ENCODE measurements at regions not wholly inside any gene's neighbourhood (a gene's known extent, or its start where the extent isn't known, plus 50 kb on each side); places are given as distances from the start of the nearest gene placed in this dataset.

- no peak for DNase-seq
These were observed 176.3 kb upstream of the LPP start for GRCh38 chr3:187977659-187978058.

- DNase-seq: peak; percentile 19
These were observed 175.4 kb upstream of the LPP start for GRCh38 chr3:187978433-187979011.

- DNase-seq: peak; percentile 31
These were observed 174.4 kb upstream of the LPP start for GRCh38 chr3:187979564-187979963.

GRCh38 chr3:187980861-187981260 is 173.1 kb upstream of the LPP start:
- no peak for DNase-seq

GRCh38 chr3:187982142-187982541 is 171.8 kb upstream of the LPP start:
- no peak for DNase-seq

- DNase-seq: no peak
These were observed 170.4 kb upstream of the LPP start for GRCh38 chr3:187983484-187984124.

GRCh38 chr3:187985647-187986046 is 168.3 kb upstream of the LPP start:
- DNase-seq: peak; percentile 27

- DNase-seq: peak; percentile 76
These were observed 167.4 kb upstream of the LPP start for GRCh38 chr3:187986514-187986934.

- no peak for DNase-seq
These were observed 166.8 kb upstream of the LPP start for GRCh38 chr3:187987187-187987586.

GRCh38 chr3:187987924-187988323 is 166.0 kb upstream of the LPP start:
- no peak for DNase-seq

GRCh38 chr3:187989575-187990153 is 164.3 kb upstream of the LPP start:
- no peak for DNase-seq

GRCh38 chr3:187992609-187993008 is 161.3 kb upstream of the LPP start:
- DNase-seq: no peak

GRCh38 chr3:187994221-187995042 is 159.5 kb upstream of the LPP start:
- DNase-seq: no peak

GRCh38 chr3:187995043-187995400 is 158.9 kb upstream of the LPP start:
- DNase-seq: no peak

- no peak for DNase-seq
These were observed 158.3 kb upstream of the LPP start for GRCh38 chr3:187995667-187996066.

- no peak for DNase-seq
These were observed 157.3 kb upstream of the LPP start for GRCh38 chr3:187996609-187997008.

- DNase-seq: no peak
These were observed 156.5 kb upstream of the LPP start for GRCh38 chr3:187997490-187997889.

- no peak for DNase-seq
These were observed 155.9 kb upstream of the LPP start for GRCh38 chr3:187997946-187998561.

GRCh38 chr3:187998611-187999010 is 155.3 kb upstream of the LPP start:
- DNase-seq: no peak

GRCh38 chr3:187999821-188000220 is 154.1 kb upstream of the LPP start:
- peak; percentile 48 for DNase-seq

- DNase-seq: no peak
These were observed 153.5 kb upstream of the LPP start for GRCh38 chr3:188000361-188000861.

GRCh38 chr3:188001093-188001492 is 152.9 kb upstream of the LPP start:
- no peak for DNase-seq

- no peak for DNase-seq
These were observed 152.0 kb upstream of the LPP start for GRCh38 chr3:188001926-188002325.

Measured in dermis blood vessel endothelial cell (primary cell).